CD14-positive monocyte (primary cell): ENCODE measurements at regions not wholly inside any gene's neighbourhood (a gene's known extent, or its start where the extent isn't known, plus 50 kb on each side); places are given as distances from the start of the nearest gene placed in this dataset.

Source experiments
- DNase-seq, 3 donors: peaks; one replicate each; pipeline ENCODE4 v3.0.0-alpha.2; 2011 to 2022
- H2AFZ ChIP-seq: 2 replicates; pipeline ENCODE4 v1.6.0; 2012; ENCODE audit warnings: mild to moderate bottlenecking, low read depth, low read length, inconsistent platforms; ENCODE audit not compliant: insufficient read depth, poor library complexity, severe bottlenecking
- H3K27ac ChIP-seq, 2 donors: 1 replicate in 1 of 2; 2 replicates in 1 of 2; pipeline ENCODE4 v1.5.1; 2012 to 2013; ENCODE audit warnings: low read length in 2 of 2, control low read depth in 1 of 2, inconsistent platforms in 1 of 2, low read depth in 1 of 2, mild to moderate bottlenecking in 1 of 2
- H3K27me3 ChIP-seq, 2 donors: one replicate each; pipeline versions ENCODE4 v1.6.0 to v1.6.1; 2011 to 2013; ENCODE audit warnings: low read length in 2 of 2; ENCODE audit not compliant: control insufficient read depth in 2 of 2, insufficient read depth in 2 of 2
- H3K36me3 ChIP-seq, 2 donors: replicated peaks in 1 of 2; 1 replicate in 1 of 2; 2 replicates in 1 of 2; pipeline versions ENCODE4 v1.5.1 to v1.6.1; 2012 to 2013; ENCODE audit warnings: low read length in 2 of 2, control low read depth in 1 of 2, inconsistent platforms in 1 of 2, mild to moderate bottlenecking in 1 of 2; ENCODE audit not compliant: insufficient read depth in 2 of 2, control insufficient read depth in 1 of 2
- H3K4me1 ChIP-seq, 2 donors: 1 replicate in 1 of 2; 2 replicates in 1 of 2; pipeline versions ENCODE4 v1.5.1 to v1.6.1; 2012 to 2013; ENCODE audit warnings: low read length in 2 of 2, control low read depth in 1 of 2, inconsistent platforms in 1 of 2, mild to moderate bottlenecking in 1 of 2, moderate library complexity in 1 of 2; ENCODE audit not compliant: insufficient read depth in 2 of 2, control insufficient read depth in 1 of 2
- H3K4me2 ChIP-seq: replicated peaks from 2 replicates; pipeline ENCODE3; 2012; ENCODE audit warnings: low read length, moderate library complexity, mild to moderate bottlenecking; ENCODE audit not compliant: poor library complexity, severe bottlenecking; ENCODE audit errors: extremely low read depth
- H3K4me3 ChIP-seq, 3 experiments: fragments of 200-600 bp in 1 of 3; sonication (generic) in 1 of 3; replicated peaks in 1 of 3; 1 replicate in 2 of 3; 2 replicates in 1 of 3; pipeline ENCODE4 v1.5.1; 2011 to 2013; ENCODE audit warnings: low read length in 3 of 3, mild to moderate bottlenecking in 3 of 3, control low read depth in 2 of 3, low read depth in 2 of 3, inconsistent platforms in 1 of 3, moderate library complexity in 1 of 3
- H3K79me2 ChIP-seq: 2 replicates; pipeline ENCODE4 v1.6.0; 2012; ENCODE audit warnings: mild to moderate bottlenecking, control low read depth, inconsistent platforms, low read length, moderate library complexity; ENCODE audit not compliant: insufficient read depth
- H3K9ac ChIP-seq: 2 replicates; pipeline ENCODE4 v1.6.0; 2017; ENCODE audit warnings: low read length, mild to moderate bottlenecking; ENCODE audit not compliant: insufficient read depth, poor library complexity, severe bottlenecking
- H3K9me3 ChIP-seq, 2 donors: replicated peaks in 1 of 2; 1 replicate in 1 of 2; 2 replicates in 1 of 2; pipeline versions ENCODE4 v1.5.1 to v1.6.1; 2012 to 2013; ENCODE audit warnings: low read length in 2 of 2, control low read depth in 1 of 2; ENCODE audit not compliant: control insufficient read depth in 1 of 2, insufficient read depth in 1 of 2
- H4K20me1 ChIP-seq: 2 replicates; pipeline ENCODE4 v1.6.0; 2012; ENCODE audit warnings: mild to moderate bottlenecking, low read length, control low read depth, moderate library complexity; ENCODE audit not compliant: insufficient read depth
- H3K27ac Mint-ChIP-seq, 7 donors: one replicate each; pipeline ENCODE4 v1.8.0; 2020; ENCODE audit warnings: mild to moderate bottlenecking in 7 of 7, mixed read lengths in 7 of 7, moderate library complexity in 6 of 7, inconsistent platforms in 2 of 7
- H3K27me3 Mint-ChIP-seq, 3 donors: one replicate each; pipeline ENCODE4 v1.8.0; 2021 to 2022; ENCODE audit warnings: low read depth in 3 of 3, mild to moderate bottlenecking in 3 of 3, mixed read lengths in 3 of 3, moderate library complexity in 3 of 3, inconsistent platforms in 1 of 3
- H3K36me3 Mint-ChIP-seq, 2 donors: one replicate each; pipeline ENCODE4 v1.8.0; 2020; ENCODE audit warnings: mixed read lengths in 2 of 2, inconsistent platforms in 1 of 2, mild to moderate bottlenecking in 1 of 2
- H3K4me1 Mint-ChIP-seq: one replicate; pipeline ENCODE4 v1.8.0; 2020; ENCODE audit warnings: mild to moderate bottlenecking, mixed read lengths
- H3K4me3 Mint-ChIP-seq, 2 donors: one replicate each; pipeline ENCODE4 v1.8.0; 2020; ENCODE audit warnings: mild to moderate bottlenecking in 2 of 2, mixed read lengths in 2 of 2, moderate library complexity in 1 of 2
- H3K9me3 Mint-ChIP-seq, 7 donors: one replicate each; pipeline ENCODE4 v1.8.0; 2020 to 2022; ENCODE audit warnings: mixed read lengths in 7 of 7, mild to moderate bottlenecking in 6 of 7, moderate library complexity in 6 of 7, inconsistent platforms in 2 of 7
- WGBS: methylation state at CpG from one replicate; pipeline ENCODE4 v1.1.5; 2013; ENCODE audit warnings: missing lambda C conversion rate; ENCODE audit not compliant: insufficient coverage; 5-methylcytosine and 5-hydroxymethylcytosine counted together
- intact Hi-C, 2 donors: fragments of 100-400 bp; cut with micrococcal nuclease; formaldehyde crosslinking; loops; one replicate each; pipeline versions ENCODE4 v1.15.0 to v1.15.1; 2023
- TF ChIP-seq, protein P1 (sequence below): fragments of 200-600 bp; IDR thresholded peaks from one replicate; pipeline ENCODE4 v1.8.0; 2022; ENCODE audit warnings: antibody characterized with exemption, mild to moderate bottlenecking

DNA sequence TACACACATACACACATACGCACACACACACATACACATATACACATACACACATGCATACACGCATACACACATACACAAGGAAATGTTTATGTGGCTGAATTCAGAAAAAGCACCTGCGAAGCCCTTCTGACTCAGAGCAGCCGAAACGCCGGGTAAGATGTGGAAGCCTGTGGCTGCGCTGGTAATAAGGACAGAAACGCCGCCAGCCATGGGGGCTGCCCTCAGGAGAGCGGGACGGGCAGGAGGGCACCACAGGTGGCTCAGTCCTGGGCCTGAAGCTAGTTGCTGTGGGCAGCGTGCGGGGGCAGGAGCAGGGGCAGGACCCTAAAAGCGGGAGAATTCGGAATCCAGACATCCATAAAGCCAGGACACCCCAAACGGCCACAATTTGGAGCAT lies 378.3 kb downstream of the BRD1 start:
- H3K27ac ChIP-seq: no peak overlapping the region
- H3K27me3 ChIP-seq: peaks cover 0 to 30% of the 10 kb centered on the region in 2 donors
- Mint-ChIP-seq H3K27ac (no peak overlapping the region), H3K4me3 (peak overlapping the region in 1 of 2 donors; percentile 43), H3K4me1 (peaks cover 6% of the 10 kb centered on the region), H3K36me3 (no peaks in the 10 kb centered on the region), H3K9me3 (peaks cover 0 to 6% (median 2%) of the 10 kb centered on the region in 7 donors), H3K27me3 (peaks cover 26 to 39% (median 29%) of the 10 kb centered on the region in 3 donors)
- intact Hi-C loops: no loop called here
- no peak overlapping the region for H3K4me3 ChIP-seq
- no peaks in the 10 kb centered on the region for H3K4me1 ChIP-seq
- 66% methylated on average over 16 of the region's 16 CpGs for WGBS
- no peaks in the 10 kb centered on the region for H3K9me3 ChIP-seq
- no peaks in the 10 kb centered on the region for H3K79me2 ChIP-seq
- no peak for DNase-seq
- H3K36me3 ChIP-seq: no peaks in the 10 kb centered on the region
- no peaks in the 10 kb centered on the region for H4K20me1 ChIP-seq
- no peak overlapping the region for H3K4me2 ChIP-seq
- H3K9ac ChIP-seq: no peak overlapping the region
- no peak overlapping the region for H2AFZ ChIP-seq
- TF ChIP-seq, protein P1, sequence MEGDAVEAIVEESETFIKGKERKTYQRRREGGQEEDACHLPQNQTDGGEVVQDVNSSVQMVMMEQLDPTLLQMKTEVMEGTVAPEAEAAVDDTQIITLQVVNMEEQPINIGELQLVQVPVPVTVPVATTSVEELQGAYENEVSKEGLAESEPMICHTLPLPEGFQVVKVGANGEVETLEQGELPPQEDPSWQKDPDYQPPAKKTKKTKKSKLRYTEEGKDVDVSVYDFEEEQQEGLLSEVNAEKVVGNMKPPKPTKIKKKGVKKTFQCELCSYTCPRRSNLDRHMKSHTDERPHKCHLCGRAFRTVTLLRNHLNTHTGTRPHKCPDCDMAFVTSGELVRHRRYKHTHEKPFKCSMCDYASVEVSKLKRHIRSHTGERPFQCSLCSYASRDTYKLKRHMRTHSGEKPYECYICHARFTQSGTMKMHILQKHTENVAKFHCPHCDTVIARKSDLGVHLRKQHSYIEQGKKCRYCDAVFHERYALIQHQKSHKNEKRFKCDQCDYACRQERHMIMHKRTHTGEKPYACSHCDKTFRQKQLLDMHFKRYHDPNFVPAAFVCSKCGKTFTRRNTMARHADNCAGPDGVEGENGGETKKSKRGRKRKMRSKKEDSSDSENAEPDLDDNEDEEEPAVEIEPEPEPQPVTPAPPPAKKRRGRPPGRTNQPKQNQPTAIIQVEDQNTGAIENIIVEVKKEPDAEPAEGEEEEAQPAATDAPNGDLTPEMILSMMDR: no peak

DNA sequence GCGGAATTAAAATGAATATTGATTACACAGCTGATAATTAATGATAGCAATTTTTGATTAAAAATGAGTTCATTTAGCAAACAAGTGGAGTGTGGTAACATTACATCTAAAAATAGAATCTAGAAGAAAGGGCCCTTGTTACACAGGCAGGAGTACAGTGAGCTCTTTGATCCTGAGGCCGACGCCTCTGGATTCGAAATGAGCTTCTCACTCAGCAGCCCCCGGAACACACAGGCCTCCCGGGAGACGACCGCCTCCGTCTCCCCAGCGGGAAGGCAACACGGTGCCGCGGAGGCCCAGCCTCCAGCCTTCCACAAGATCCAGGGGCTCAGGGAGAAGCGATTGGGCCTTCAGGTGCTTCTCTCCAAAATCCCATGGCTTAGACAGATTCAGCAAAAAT lies 379.1 kb downstream of the BRD1 start:
- intact Hi-C loops: no loop called here
- Mint-ChIP-seq H3K36me3 (no peaks in the 10 kb centered on the region), H3K4me1 (peaks cover 6% of the 10 kb centered on the region), H3K27me3 (peaks cover 26 to 37% (median 29%) of the 10 kb centered on the region in 3 donors), H3K9me3 (peaks cover 0 to 6% (median 2%) of the 10 kb centered on the region in 7 donors), H3K27ac (no peak overlapping the region), H3K4me3 (no peak overlapping the region)
- Histone ChIP-seq H3K27me3 (peaks cover 0 to 30% of the 10 kb centered on the region in 2 donors), H3K4me3 (no peak overlapping the region), H3K27ac (no peak overlapping the region), H3K79me2 (no peaks in the 10 kb centered on the region), H3K4me1 (no peaks in the 10 kb centered on the region), H3K36me3 (no peaks in the 10 kb centered on the region), H3K4me2 (no peak overlapping the region), H3K9ac (no peak overlapping the region), H2AFZ (no peak overlapping the region), H3K9me3 (no peaks in the 10 kb centered on the region), H4K20me1 (no peaks in the 10 kb centered on the region)
- DNase-seq: no peak
- TF ChIP-seq, protein P1: no peak
- WGBS: 77% methylated on average over 14 of the region's 14 CpGs
